ENCODE measurements at regions not wholly inside any gene's neighbourhood (a gene's known extent, or its start where the extent isn't known, plus 50 kb on each side); places are given as distances from the start of the nearest gene placed in this dataset.

DNA sequence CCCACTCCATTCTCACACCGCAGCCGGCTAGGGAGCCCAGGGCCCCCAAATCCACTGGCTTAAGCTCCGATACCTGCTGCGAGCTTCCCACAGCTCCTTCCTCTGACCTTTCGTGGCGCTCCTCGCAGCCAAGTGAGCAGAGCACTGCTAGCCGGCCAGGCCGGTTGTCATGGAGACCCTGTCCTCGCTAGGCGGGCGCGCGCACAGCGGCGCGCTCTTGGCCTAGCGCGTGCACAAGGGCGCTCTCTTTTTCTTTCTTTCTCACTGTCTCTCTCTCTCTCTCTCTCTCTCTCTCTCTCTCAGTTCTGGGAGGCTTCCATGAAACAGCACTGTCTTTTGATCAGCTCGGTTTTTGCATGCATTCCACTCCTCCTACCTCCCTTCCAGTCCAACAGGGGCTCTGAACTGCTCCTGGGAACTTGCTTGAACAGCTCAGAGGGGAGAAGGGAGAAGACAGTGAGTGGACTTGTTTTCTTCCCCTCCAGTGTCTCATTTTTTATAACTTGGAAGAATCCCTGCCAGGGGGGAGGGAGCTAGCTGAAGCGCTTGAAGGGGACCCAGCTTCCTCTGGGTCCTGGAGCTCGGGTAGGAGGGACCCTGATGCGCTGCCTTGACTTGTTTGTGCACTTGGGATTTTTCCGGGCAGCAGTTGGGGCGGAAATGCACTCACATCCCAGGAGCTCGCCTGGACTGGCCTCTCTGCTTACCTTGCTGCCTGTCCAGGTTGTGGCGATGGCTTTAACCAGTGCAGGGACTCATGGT is 100.3 kb upstream of the AKIP1 start:
- peak overlapping the region; percentile 81 for H3K9ac ChIP-seq
- peak; percentile 90 for DNase-seq
- peaks cover 71% of the 10 kb centered on the region for H3K4me1 ChIP-seq (ENCODE audit: insufficient read depth)
- H2AFZ ChIP-seq: peak overlapping the region; percentile 72
- in situ Hi-C loops (cut with MboI): no loop called here
- H3K9me3 ChIP-seq (ENCODE audit: low read depth): no peaks in the 10 kb centered on the region
- peaks cover 38% of the 10 kb centered on the region for H3K79me2 ChIP-seq (ENCODE audit: insufficient read depth)
- peak overlapping the region; percentile 72 for H3K4me3 ChIP-seq
- peak overlapping the region; percentile 96 for H3K4me2 ChIP-seq (ENCODE audit: unreplicated experiment)
- H3K9me2 ChIP-seq (ENCODE audit: insufficient read depth): no peaks in the 10 kb centered on the region
- no peaks in the 10 kb centered on the region for H4K20me1 ChIP-seq (ENCODE audit: insufficient read depth)
- WGBS, 2 experiments (ENCODE audit: low coverage in 1 of 2, low lambda C conversion rate in 2 of 2, missing lambda C conversion rate in 2 of 2): 7 to 9% methylated on average over 28 of the region's 28 CpGs
- peak overlapping the region; percentile 84 for H3K27ac ChIP-seq
- H3F3A ChIP-seq (ENCODE audit: insufficient read depth): peaks cover 59% of the 10 kb centered on the region
- H3K36me3 ChIP-seq (ENCODE audit: low read depth): no peaks in the 10 kb centered on the region
- TF ChIP-seq EZH2 (IDR thresholded peaks at IDR 0.05; ENCODE audit: insufficient read depth, poor library complexity, severe bottlenecking) (no peak), EZH2phosphoT487 (IDR thresholded peaks at IDR 0.05; ENCODE audit: insufficient read depth, low read depth) (no peak)
- no peaks in the 10 kb centered on the region for H3K27me3 ChIP-seq (replicated peaks; ENCODE audit: insufficient read depth)

- DNase-seq: peak; percentile 48
- H3K9me3 ChIP-seq (ENCODE audit: low read depth): no peaks in the 10 kb centered on the region
- H4K20me1 ChIP-seq (ENCODE audit: insufficient read depth): no peaks in the 10 kb centered on the region
- 100% methylated on average over 1 of the region's 1 CpG for WGBS, 2 experiments (ENCODE audit: low coverage in 1 of 2, low lambda C conversion rate in 2 of 2, missing lambda C conversion rate in 2 of 2)
- H3K79me2 ChIP-seq (ENCODE audit: insufficient read depth): peaks cover 30% of the 10 kb centered on the region
- H3F3A ChIP-seq (ENCODE audit: insufficient read depth): peaks cover 60% of the 10 kb centered on the region
- peak overlapping the region; percentile 96 for H3K4me2 ChIP-seq (ENCODE audit: unreplicated experiment)
- no peak for TF ChIP-seq EZH2phosphoT487 (IDR thresholded peaks at IDR 0.05; ENCODE audit: insufficient read depth, low read depth)
- no peak for TF ChIP-seq EZH2 (IDR thresholded peaks at IDR 0.05; ENCODE audit: insufficient read depth, poor library complexity, severe bottlenecking)
- in situ Hi-C loops (cut with MboI): no loop called here
- no peaks in the 10 kb centered on the region for H3K9me2 ChIP-seq (ENCODE audit: insufficient read depth)
- H3K36me3 ChIP-seq (ENCODE audit: low read depth): no peaks in the 10 kb centered on the region
- H3K27me3 ChIP-seq (replicated peaks; ENCODE audit: insufficient read depth): no peaks in the 10 kb centered on the region
- H3K4me3 ChIP-seq: peak overlapping the region; percentile 72; the same call in 1 of the 2 replicates
- H3K27ac ChIP-seq: peak overlapping the region; percentile 84
- peak overlapping the region; percentile 81 for H3K9ac ChIP-seq
- H3K4me1 ChIP-seq (ENCODE audit: insufficient read depth): peaks cover 71% of the 10 kb centered on the region
- H2AFZ ChIP-seq: peak overlapping the region; percentile 72
These were observed 99.4 kb upstream of the AKIP1 start for GRCh38 chr11:8811571-8811970.

DNA sequence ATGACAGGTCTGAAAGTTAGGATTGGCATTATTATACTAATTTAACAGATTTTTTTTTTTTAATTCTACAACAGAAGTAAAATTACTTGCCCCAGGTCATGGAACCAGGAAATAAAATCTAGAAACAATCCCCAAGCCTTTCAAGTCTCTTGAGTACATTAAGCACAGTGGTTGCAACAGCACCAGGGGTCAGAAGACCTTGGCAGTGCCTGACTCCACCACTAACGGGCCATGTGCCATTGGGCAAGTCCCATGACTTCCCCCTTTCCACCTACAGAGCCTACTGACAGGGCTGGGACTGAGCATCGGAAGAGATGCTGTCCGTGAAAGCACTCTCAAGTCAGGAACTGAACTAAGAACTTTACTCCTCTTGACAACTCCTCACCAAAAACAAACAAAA is 98.6 kb upstream of the AKIP1 start:
- Histone ChIP-seq H3K4me1 (ENCODE audit: insufficient read depth) (peaks cover 65% of the 10 kb centered on the region), H3K36me3 (ENCODE audit: low read depth) (no peaks in the 10 kb centered on the region), H3K9me2 (ENCODE audit: insufficient read depth) (no peaks in the 10 kb centered on the region), H3F3A (ENCODE audit: insufficient read depth) (peaks cover 58% of the 10 kb centered on the region), H4K20me1 (ENCODE audit: insufficient read depth) (no peaks in the 10 kb centered on the region), H3K79me2 (ENCODE audit: insufficient read depth) (peaks cover 24% of the 10 kb centered on the region), H3K4me3 (no peak overlapping the region), H3K27ac (no peak overlapping the region), H3K9ac (no peak overlapping the region), H3K27me3 (replicated peaks; ENCODE audit: insufficient read depth) (no peaks in the 10 kb centered on the region), H3K4me2 (ENCODE audit: unreplicated experiment) (no peak overlapping the region), H2AFZ (no peak overlapping the region), H3K9me3 (ENCODE audit: low read depth) (no peaks in the 10 kb centered on the region)
- in situ Hi-C loops (cut with MboI): no loop called here
- no peak for TF ChIP-seq EZH2 (IDR thresholded peaks at IDR 0.05; ENCODE audit: insufficient read depth, poor library complexity, severe bottlenecking)
- TF ChIP-seq EZH2phosphoT487 (IDR thresholded peaks at IDR 0.05; ENCODE audit: insufficient read depth, low read depth): no peak
- WGBS, 2 experiments (ENCODE audit: low coverage in 1 of 2, low lambda C conversion rate in 2 of 2, missing lambda C conversion rate in 2 of 2): 66 to 75% methylated on average over 3 of the region's 3 CpGs
- DNase-seq: peak; percentile 37

- no peaks in the 10 kb centered on the region for H3K27me3 ChIP-seq (replicated peaks; ENCODE audit: insufficient read depth)
- no peak for TF ChIP-seq EZH2 (IDR thresholded peaks at IDR 0.05; ENCODE audit: insufficient read depth, poor library complexity, severe bottlenecking)
- H3K79me2 ChIP-seq (ENCODE audit: insufficient read depth): peaks cover 15% of the 10 kb centered on the region
- peak overlapping the region; percentile 41 for H3K4me2 ChIP-seq (ENCODE audit: unreplicated experiment)
- no peaks in the 10 kb centered on the region for H3K9me2 ChIP-seq (ENCODE audit: insufficient read depth)
- H3F3A ChIP-seq (ENCODE audit: insufficient read depth): peaks cover 46% of the 10 kb centered on the region
- H3K9ac ChIP-seq: peak overlapping the region; percentile 38; the same call in 1 of the 2 replicates
- H4K20me1 ChIP-seq (ENCODE audit: insufficient read depth): no peaks in the 10 kb centered on the region
- DNase-seq: peak; percentile 90
- no peak overlapping the region for H3K4me3 ChIP-seq
- H2AFZ ChIP-seq: peak overlapping the region; percentile 40; the same call in 1 of the 2 replicates
- H3K4me1 ChIP-seq (ENCODE audit: insufficient read depth): peaks cover 53% of the 10 kb centered on the region
- in situ Hi-C loops (cut with MboI): no loop called here
- WGBS, 2 experiments (ENCODE audit: low coverage in 1 of 2, low lambda C conversion rate in 2 of 2, missing lambda C conversion rate in 2 of 2): 0 to 6% methylated on average over 1 of the region's 1 CpG
- H3K36me3 ChIP-seq (ENCODE audit: low read depth): no peaks in the 10 kb centered on the region
- peak overlapping the region; percentile 60 for H3K27ac ChIP-seq
- H3K9me3 ChIP-seq (ENCODE audit: low read depth): no peaks in the 10 kb centered on the region
These were observed 97.3 kb upstream of the AKIP1 start for GRCh38 chr11:8813658-8814057.
